OCI-LY1 (cell line): ENCODE measurements at regions not wholly inside any gene's neighbourhood (a gene's known extent, or its start where the extent isn't known, plus 50 kb on each side); places are given as distances from the start of the nearest gene placed in this dataset.

Experiments
- H2AFZ ChIP-seq: fragments of 200-600 bp; sonication (generic), shearing (Covaris generic); 2 replicates; pipeline ENCODE4 v1.6.0; 2014; ENCODE audit warnings: antibody characterized with exemption, mild to moderate bottlenecking, low read length
- H3F3A ChIP-seq: fragments of 200-600 bp; sonication (generic), shearing (Covaris generic); 2 replicates; pipeline ENCODE4 v1.6.0; 2014; ENCODE audit warnings: mild to moderate bottlenecking, antibody characterized with exemption, low read length, moderate library complexity; ENCODE audit not compliant: insufficient read depth
- H3K27ac ChIP-seq: fragments of 200-600 bp; sonication (generic); 2 replicates; pipeline ENCODE4 v1.5.1; 2014; ENCODE audit warnings: low read length, mixed run types, mild to moderate bottlenecking, low read depth; ENCODE audit not compliant: poor library complexity, severe bottlenecking
- H3K27me3 ChIP-seq: fragments of 200-600 bp; sonication (generic); 2 replicates; pipeline ENCODE4 v1.6.0; 2014; ENCODE audit warnings: antibody characterized with exemption, mild to moderate bottlenecking, low read length, moderate library complexity; ENCODE audit not compliant: insufficient read depth
- H3K36me3 ChIP-seq: fragments of 200-600 bp; sonication (generic); 2 replicates; pipeline ENCODE4 v1.6.1; 2014; ENCODE audit warnings: mild to moderate bottlenecking, antibody characterized with exemption, low read length, moderate library complexity, mixed read lengths; ENCODE audit not compliant: insufficient read depth
- H3K4me1 ChIP-seq: fragments of 200-600 bp; sonication (generic); 2 replicates; pipeline ENCODE4 v1.5.1; 2014; ENCODE audit warnings: mild to moderate bottlenecking, low read length, moderate library complexity; ENCODE audit not compliant: insufficient read depth, severe bottlenecking
- H3K4me2 ChIP-seq: fragments of 200-600 bp; sonication (generic), shearing (Covaris generic); 2 replicates; pipeline ENCODE4 v1.6.1; 2014; ENCODE audit warnings: low read length
- H3K4me3 ChIP-seq: fragments of 200-600 bp; sonication (generic); 2 replicates; pipeline ENCODE4 v1.5.1; 2014; ENCODE audit warnings: low read length, low read depth, mild to moderate bottlenecking, mixed read lengths; ENCODE audit not compliant: poor library complexity, severe bottlenecking
- H3K79me2 ChIP-seq: fragments of 200-600 bp; shearing (Covaris generic); 2 replicates; pipeline ENCODE4 v1.6.1; 2016; ENCODE audit warnings: mixed run types, low read length, mixed read lengths; ENCODE audit not compliant: insufficient read depth
- H3K9ac ChIP-seq: fragments of 200-600 bp; sonication (generic), shearing (Covaris generic); 2 replicates; pipeline ENCODE4 v1.6.1; 2014; ENCODE audit warnings: mild to moderate bottlenecking, low read length, mixed read lengths
- H3K9me2 ChIP-seq: fragments of 200-600 bp; sonication (generic), shearing (Covaris generic); 2 replicates; pipeline ENCODE4 v1.6.1; 2014; ENCODE audit warnings: low read depth, mild to moderate bottlenecking, low read length, mixed read lengths
- H3K9me3 ChIP-seq: fragments of 200-600 bp; shearing (Covaris generic); 2 replicates; pipeline ENCODE4 v1.6.1; 2014; ENCODE audit warnings: low read length, mixed read lengths
- H4K20me1 ChIP-seq: fragments of 200-600 bp; sonication (generic), shearing (Covaris generic); 2 replicates; pipeline ENCODE4 v1.6.0; 2016; ENCODE audit warnings: mild to moderate bottlenecking, low read length; ENCODE audit not compliant: insufficient read depth
- CTCF ChIP-seq: fragments of 200-600 bp; sonication (generic), shearing (Covaris generic); IDR thresholded peaks from 2 replicates; pipeline ENCODE4 v1.5.1; 2017; ENCODE audit warnings: mild to moderate bottlenecking, antibody characterized with exemption, low read length, moderate library complexity, mixed read lengths
- EZH2 ChIP-seq: fragments of 200-600 bp; sonication (generic), shearing (Covaris generic); IDR thresholded peaks from 2 replicates; pipeline ENCODE4 v1.8.0; 2017; ENCODE audit warnings: borderline replicate concordance, mixed run types, mild to moderate bottlenecking, antibody characterized with exemption, low read length, moderate library complexity, mixed read lengths

GRCh38 chr1:214854126-214854875 is 228.2 kb upstream of the KCNK2 start:
- TF ChIP-seq CTCF (no peak), EZH2 (no peak)
- H3K9ac ChIP-seq = no peak overlapping the region
- H3K4me3 ChIP-seq = no peak overlapping the region
- no peaks in the 10 kb centered on the region for H3K9me3 ChIP-seq
- no peaks in the 10 kb centered on the region for H3F3A ChIP-seq
- H3K27me3 ChIP-seq = no peaks in the 10 kb centered on the region
- H3K4me2 ChIP-seq = no peak overlapping the region
- H3K36me3 ChIP-seq = no peaks in the 10 kb centered on the region
- no peak overlapping the region for H2AFZ ChIP-seq
- no peaks in the 10 kb centered on the region for H4K20me1 ChIP-seq
- H3K4me1 ChIP-seq = no peaks in the 10 kb centered on the region
- H3K27ac ChIP-seq = no peak overlapping the region
- H3K9me2 ChIP-seq = no peaks in the 10 kb centered on the region
- no peaks in the 10 kb centered on the region for H3K79me2 ChIP-seq

GRCh38 chr1:214856843-214857242 is 225.7 kb upstream of the KCNK2 start:
- Histone ChIP-seq H3K9ac (no peak overlapping the region), H2AFZ (no peak overlapping the region), H3K4me2 (no peak overlapping the region), H3F3A (no peaks in the 10 kb centered on the region), H3K9me2 (no peaks in the 10 kb centered on the region), H3K36me3 (no peaks in the 10 kb centered on the region), H3K4me3 (no peak overlapping the region), H3K79me2 (no peaks in the 10 kb centered on the region), H3K4me1 (no peaks in the 10 kb centered on the region), H3K27ac (no peak overlapping the region), H4K20me1 (no peaks in the 10 kb centered on the region), H3K9me3 (no peaks in the 10 kb centered on the region), H3K27me3 (no peaks in the 10 kb centered on the region)
- TF ChIP-seq EZH2 (no peak), CTCF (no peak)

- no peak for TF ChIP-seq EZH2
- no peak for TF ChIP-seq CTCF
- no peak overlapping the region for H3K4me2 ChIP-seq
These were observed 224.8 kb upstream of the KCNK2 start for GRCh38 chr1:214857716-214858115.

More at GRCh38 chr1:214857716-214858115, 224.8 kb upstream of the KCNK2 start:
- H3K27ac ChIP-seq = no peak overlapping the region
- no peaks in the 10 kb centered on the region for H3K27me3 ChIP-seq
- H3K36me3 ChIP-seq = no peaks in the 10 kb centered on the region
- no peaks in the 10 kb centered on the region for H3F3A ChIP-seq
- H3K9me3 ChIP-seq = no peaks in the 10 kb centered on the region
- H4K20me1 ChIP-seq = no peaks in the 10 kb centered on the region
- H3K9me2 ChIP-seq = no peaks in the 10 kb centered on the region
- H2AFZ ChIP-seq = no peak overlapping the region
- H3K9ac ChIP-seq = no peak overlapping the region
- H3K4me1 ChIP-seq = no peaks in the 10 kb centered on the region
- no peaks in the 10 kb centered on the region for H3K79me2 ChIP-seq
- H3K4me3 ChIP-seq = no peak overlapping the region
